GM13977 (cell line): ENCODE measurements at regions not wholly inside any gene's neighbourhood (a gene's known extent, or its start where the extent isn't known, plus 50 kb on each side); places are given as distances from the start of the nearest gene placed in this dataset.
"Not testable (repeated sequence)": the region's sequence is repeated elsewhere in the genome, so short reads cannot be mapped to it uniquely, and the experiment has no call there.

Experiments
- DNase-seq: peaks from one replicate; pipeline ENCODE4 v3.0.0; 2012; ENCODE audit warnings: low spot score
- in situ Hi-C: fragments of 300-500 bp; cut with MboI; formaldehyde crosslinking; loops from one replicate; pipeline ENCODE4 v1.12.0; 2022; ENCODE audit warnings: low sequenced_read_pairs, low pct_unique_long_range_greater_than_20kb, mixed read lengths, inconsistent platforms; ENCODE audit not compliant: unreplicated experiment
- TF ChIP-seq, protein P1 (sequence below): IDR thresholded peaks from 2 replicates; pipeline ENCODE4 v1.5.1; 2012; ENCODE audit warnings: mild to moderate bottlenecking, control low read depth; ENCODE audit not compliant: insufficient read depth; ENCODE audit errors: extremely low read depth, missing control alignments

DNA sequence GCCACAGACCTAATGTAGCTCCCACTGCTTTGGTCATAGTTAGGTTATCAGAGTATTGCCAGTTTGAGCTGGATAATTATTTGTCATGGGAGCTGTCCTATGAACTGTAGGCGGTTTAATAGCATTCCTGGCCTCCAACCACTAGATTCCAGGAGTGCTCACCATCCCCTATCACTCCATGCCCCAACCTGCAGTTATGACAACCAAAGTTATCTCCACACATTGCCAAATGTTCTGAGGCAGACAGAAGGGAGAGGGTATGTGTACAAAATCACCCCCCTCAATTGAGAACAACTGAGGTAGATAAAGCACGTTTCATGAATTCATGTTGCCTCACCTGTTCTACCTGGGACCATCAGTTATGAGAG, 119.0 kb upstream of the CACUL1 start:
- TF ChIP-seq, protein P1, sequence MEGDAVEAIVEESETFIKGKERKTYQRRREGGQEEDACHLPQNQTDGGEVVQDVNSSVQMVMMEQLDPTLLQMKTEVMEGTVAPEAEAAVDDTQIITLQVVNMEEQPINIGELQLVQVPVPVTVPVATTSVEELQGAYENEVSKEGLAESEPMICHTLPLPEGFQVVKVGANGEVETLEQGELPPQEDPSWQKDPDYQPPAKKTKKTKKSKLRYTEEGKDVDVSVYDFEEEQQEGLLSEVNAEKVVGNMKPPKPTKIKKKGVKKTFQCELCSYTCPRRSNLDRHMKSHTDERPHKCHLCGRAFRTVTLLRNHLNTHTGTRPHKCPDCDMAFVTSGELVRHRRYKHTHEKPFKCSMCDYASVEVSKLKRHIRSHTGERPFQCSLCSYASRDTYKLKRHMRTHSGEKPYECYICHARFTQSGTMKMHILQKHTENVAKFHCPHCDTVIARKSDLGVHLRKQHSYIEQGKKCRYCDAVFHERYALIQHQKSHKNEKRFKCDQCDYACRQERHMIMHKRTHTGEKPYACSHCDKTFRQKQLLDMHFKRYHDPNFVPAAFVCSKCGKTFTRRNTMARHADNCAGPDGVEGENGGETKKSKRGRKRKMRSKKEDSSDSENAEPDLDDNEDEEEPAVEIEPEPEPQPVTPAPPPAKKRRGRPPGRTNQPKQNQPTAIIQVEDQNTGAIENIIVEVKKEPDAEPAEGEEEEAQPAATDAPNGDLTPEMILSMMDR: no peak
- in situ Hi-C loops: no loop called here
- DNase-seq: no peak

DNA sequence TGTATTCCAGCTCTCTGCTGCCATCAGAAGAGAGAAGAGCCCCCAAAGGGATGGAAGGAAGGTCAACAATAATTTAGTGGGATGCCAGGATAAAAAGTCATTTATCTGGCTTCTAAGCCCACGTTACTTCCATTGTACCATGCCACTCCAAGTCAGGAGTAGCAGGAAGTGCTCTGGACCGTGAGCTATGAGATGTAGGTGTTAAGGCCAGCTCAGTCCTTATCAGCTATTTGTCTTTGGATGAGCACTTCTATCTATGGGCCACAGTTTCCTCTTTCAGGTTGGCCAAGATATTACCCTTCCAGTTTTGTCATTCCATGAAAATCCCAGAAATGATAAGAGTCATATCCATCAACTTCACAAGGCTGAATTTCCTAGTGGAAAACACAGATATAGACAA, 119.4 kb upstream of the CACUL1 start:
- in situ Hi-C loops: no loop called here
- no peak for DNase-seq

DNA sequence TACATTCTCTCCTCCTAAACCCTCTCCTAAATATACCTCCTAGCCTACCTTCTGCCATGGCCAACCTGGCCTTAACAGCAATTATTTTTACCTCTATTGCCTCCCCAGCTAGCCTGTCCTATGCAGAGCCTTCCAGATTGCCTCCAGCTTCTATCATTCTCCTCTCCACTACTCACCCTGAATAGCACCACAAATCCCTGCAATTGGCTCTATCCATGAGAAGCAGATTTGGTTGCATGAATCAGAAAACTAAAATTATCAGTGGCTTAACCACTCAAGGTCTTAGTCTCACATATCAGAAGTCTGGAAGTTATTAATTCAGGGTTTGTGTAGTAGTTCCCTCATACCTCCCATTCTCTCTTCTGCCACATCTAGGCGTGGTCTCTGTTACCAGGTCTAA, 120.3 kb upstream of the CACUL1 start:
- in situ Hi-C loops: no loop called here
- TF ChIP-seq, protein P1: no peak
- DNase-seq: no peak

More for the DNA sequence above, 119.4 kb upstream of the CACUL1 start:
- TF ChIP-seq, protein P1: no peak

DNA sequence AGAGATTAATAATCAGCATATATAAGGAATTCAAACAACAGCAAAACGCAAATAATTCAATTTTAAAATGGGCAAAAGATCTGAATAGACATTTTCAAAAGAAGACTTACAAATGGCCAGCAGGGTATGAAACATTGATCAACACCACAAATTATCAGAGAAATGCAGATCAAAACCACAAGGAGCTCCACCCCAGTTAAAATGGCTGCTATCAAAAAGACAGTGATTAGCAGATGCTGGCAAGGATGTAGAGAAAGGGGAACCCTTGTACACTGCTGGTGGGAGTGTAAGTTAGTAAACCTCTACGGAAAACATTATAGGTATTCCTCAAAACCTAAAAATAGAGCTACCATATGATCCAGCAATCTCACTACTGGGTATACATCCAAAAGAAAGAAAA, 128.0 kb upstream of the CACUL1 start:
- in situ Hi-C loops: no loop called here
- no peak for DNase-seq

DNA sequence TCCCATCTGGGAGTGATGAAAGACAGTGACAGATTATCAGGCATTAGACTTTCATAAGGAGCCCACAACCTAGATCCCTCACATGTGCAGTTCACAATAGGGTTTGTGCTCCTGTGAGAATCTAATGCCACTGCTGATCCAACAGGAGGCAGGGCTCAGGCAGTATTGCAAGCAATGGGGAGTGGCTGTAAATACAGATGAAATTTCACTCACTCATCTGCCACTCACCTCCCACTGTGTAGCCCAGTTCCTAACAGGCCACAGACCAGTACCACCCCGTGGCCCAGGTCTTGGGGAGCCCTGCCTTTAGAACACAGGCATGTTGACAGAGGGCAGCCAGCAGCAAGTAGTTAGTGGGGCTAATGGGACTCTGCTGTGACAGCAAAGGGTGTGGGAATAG, 137.3 kb upstream of the NANOS1 start:
- TF ChIP-seq, protein P1: no peak
- no peak for DNase-seq
- in situ Hi-C loops: no loop called here

More for the DNA sequence above, 128.0 kb upstream of the CACUL1 start:
- TF ChIP-seq, protein P1: no peak

DNA sequence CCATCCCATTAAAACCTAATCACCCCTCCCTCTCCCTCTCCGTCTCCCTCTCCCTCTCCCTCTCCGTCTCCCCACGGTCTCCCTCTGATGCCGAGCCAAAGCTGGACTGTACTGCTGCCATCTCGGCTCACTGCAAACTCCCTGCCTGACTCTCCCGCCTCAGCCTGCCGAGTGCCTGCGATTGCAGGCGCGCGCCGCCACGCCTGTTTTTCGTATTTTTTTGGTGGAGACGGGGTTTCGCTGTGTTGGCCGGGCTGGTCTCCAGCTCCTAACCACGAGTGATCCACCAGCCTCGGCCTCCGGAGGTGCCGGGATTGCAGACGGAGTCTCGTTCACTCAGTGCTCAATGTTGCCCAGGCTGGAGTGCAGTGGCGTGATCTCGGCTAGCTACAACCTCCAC, 134.6 kb upstream of the NANOS1 start:
- in situ Hi-C loops: not testable (repeated sequence)

DNA sequence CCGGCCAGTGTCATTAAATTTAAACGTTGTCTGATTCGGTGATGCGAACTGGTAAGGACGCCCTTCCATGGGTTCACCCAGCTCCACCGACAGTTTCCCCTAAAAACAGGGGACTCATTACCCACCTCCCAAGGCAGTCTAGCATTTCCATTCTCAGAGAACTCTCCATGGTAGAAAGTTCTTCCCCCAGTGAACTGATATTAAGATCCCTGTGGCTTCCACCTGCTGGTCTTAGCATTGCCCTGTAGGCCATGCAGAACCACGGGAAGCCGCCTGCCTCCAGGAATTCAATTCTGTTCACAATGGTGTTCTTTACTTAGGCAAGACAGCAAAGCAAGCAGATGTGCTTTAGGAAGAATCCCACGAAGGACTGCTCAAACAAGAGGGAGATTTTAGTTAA, 128.9 kb upstream of the NANOS1 start:
- in situ Hi-C loops: no loop called here
- TF ChIP-seq, protein P1: no peak
- DNase-seq: no peak

More for the DNA sequence above, 134.6 kb upstream of the NANOS1 start:
- not testable (repeated sequence) for DNase-seq
